Fibroblast of mammary gland (primary cell): ENCODE measurements at regions not wholly inside any gene's neighbourhood (a gene's known extent, or its start where the extent isn't known, plus 50 kb on each side); places are given as distances from the start of the nearest gene placed in this dataset.
"Not testable (repeated sequence)": the region's sequence is repeated elsewhere in the genome, so short reads cannot be mapped to it uniquely, and the experiment has no call there.

Experiments
- DNase-seq: peaks from one replicate; pipeline ENCODE4 v3.0.0-alpha.2; 2010; ENCODE audit warnings: low read depth
- H3K4me3 ChIP-seq: 2 replicates; pipeline ENCODE4 v1.5.1; 2011; ENCODE audit warnings: low read depth, mild to moderate bottlenecking, low read length, moderate library complexity; ENCODE audit not compliant: control insufficient read depth
- CTCF ChIP-seq: conservative IDR thresholded peaks from 2 replicates; pipeline ENCODE4 v1.5.1; 2011; ENCODE audit warnings: low read depth, low read length, inconsistent platforms; ENCODE audit not compliant: control insufficient read depth, insufficient read depth

GRCh38 chr3:22421589-22421988, 670.6 kb upstream of the ZNF385D start:
- no peak for TF ChIP-seq CTCF
- H3K4me3 ChIP-seq, result no peak overlapping the region
- no peak for DNase-seq

- no peak overlapping the region for H3K4me3 ChIP-seq
- TF ChIP-seq CTCF, result no peak
- no peak for DNase-seq
Measured at GRCh38 chr3:22431334-22431733, 680.3 kb upstream of the ZNF385D start.

- DNase-seq, result no peak
- H3K4me3 ChIP-seq, result no peak overlapping the region
- TF ChIP-seq CTCF, result no peak
Measured at GRCh38 chr3:22439626-22440025, 688.6 kb upstream of the ZNF385D start.

GRCh38 chr3:22441711-22442110, 690.7 kb upstream of the ZNF385D start:
- no peak for TF ChIP-seq CTCF
- H3K4me3 ChIP-seq, result no peak overlapping the region
- DNase-seq, result no peak

GRCh38 chr3:22443571-22444233, 692.7 kb upstream of the ZNF385D start:
- TF ChIP-seq CTCF, result no peak
- no peak overlapping the region for H3K4me3 ChIP-seq
- no peak for DNase-seq

- H3K4me3 ChIP-seq, DNase-seq: not testable (repeated sequence)
Measured at GRCh38 chr3:22445336-22445735, 694.3 kb upstream of the ZNF385D start.

GRCh38 chr3:22450786-22451400, 699.9 kb upstream of the ZNF385D start:
- TF ChIP-seq CTCF, result no peak
- H3K4me3 ChIP-seq, result no peak overlapping the region
- peak; percentile 61 for DNase-seq
